IPS DF 4.7 (cell line): ENCODE measurements at regions not wholly inside any gene's neighbourhood (a gene's known extent, or its start where the extent isn't known, plus 50 kb on each side); places are given as distances from the start of the nearest gene placed in this dataset.

ENCODE experiments used
- DNase-seq: peaks from one replicate; pipeline ENCODE4 v3.0.0-alpha.2; 2013; ENCODE audit warnings: low spot score; ENCODE audit errors: extremely low read depth

- no peak for DNase-seq
These were observed 583.0 kb upstream of the MGMT start for GRCh38 chr10:128884033-128884425.

DNA sequence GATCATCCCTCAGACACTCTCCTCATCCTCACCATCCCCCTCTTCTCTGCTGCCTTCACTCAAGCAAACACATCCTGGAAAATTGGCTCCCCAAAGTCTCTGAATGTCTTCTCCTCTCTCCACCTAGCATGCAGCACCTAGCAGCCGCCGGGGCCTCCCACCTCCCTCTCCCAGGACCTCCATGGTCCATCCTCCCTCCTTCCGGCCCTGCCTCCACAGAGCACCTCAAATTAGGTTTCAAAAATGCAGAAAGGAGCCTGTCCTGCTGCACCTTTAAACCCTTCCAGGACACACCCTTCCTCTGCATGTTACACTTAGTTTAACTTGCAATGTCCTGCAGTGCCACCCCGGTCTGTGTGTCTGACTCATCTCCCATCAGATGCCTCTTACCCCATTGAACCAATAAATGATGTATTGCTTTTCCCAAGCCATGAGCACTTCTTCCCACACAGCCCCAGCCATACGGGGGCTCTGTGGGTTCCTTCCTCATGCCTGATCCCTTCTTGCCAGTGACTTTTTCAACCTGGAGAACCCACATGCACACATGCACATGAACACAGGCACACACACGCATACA, 582.5 kb upstream of the MGMT start:
- no peak for DNase-seq

DNA sequence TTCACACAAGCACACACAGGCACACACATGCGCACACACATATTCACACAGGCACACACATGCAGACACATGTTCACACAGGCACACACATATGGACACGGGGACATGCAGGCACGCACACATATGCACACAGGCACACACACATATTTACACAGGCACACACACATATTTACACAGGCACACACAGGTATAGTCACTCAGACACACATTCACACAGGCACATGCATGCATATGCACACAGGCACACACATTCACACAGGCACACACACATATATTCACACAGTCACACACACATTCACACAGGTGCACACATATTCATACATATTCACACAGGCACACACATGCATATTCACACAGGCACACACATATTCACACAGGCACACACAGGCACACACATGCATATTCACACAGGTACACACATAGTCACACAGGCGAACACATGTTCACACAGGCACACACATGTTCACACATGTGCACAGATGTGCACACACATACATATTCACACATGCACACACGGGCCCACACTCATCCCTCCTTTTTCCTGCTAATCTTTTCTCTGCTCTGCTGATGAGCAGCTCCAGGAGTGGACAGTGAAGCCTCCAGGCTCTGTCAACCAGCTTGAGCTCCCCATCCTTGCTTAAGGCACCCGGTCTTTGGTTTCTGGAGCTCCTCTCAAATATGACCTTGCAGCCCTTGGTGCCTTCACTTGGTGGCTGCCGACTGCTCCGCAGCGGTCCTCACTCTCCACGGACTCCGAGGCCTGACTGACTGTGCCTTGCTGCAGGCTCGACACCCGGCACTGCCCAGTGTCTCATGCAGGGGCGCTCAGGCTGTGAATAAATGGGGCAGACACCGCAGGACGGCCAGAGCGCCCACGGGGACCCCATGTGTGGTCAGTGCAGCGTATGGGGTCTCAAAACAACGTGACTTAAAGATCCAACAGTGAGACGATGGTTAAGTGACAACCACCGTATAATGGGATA, 581.2 kb upstream of the MGMT start:
- DNase-seq, result no peak

DNA sequence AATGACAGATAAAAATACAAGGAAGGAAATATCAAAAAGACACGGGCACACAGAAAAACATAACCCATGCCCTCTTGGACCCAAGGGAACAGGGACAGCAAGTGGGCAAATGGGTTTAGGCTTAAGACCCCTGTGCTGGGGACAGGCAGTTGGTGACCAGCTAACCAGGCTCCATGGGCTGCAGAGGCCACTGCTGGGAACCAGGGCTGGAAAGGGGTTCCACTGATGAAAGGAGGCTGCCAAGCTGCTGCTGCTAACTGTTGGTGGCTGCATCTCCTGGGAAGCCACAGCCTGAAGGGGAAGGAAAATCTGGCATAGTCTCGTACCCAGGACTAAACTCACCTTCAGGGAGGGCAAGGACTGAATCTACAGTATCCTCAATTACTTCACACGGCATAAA, 579.2 kb upstream of the MGMT start:
- DNase-seq, result no peak

DNA sequence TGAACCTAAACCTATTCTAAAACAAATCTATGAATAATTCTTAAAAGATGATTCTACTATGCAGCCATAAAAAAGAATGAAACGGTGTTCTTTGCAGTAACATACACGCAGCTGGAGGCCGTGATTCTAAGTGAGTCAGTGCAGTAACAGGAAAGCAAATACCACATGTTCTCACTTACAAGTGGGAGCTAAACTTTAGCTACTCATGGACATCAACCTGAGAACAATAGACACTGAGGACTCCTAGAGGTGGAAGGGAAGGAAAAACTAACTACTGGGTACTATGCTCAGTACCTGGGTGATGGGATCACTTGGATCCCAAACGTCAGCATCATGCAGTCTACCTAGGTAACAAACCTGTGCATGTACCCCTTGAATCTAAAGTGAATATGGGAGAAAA, 575.0 kb upstream of the MGMT start:
- no peak for DNase-seq

DNA sequence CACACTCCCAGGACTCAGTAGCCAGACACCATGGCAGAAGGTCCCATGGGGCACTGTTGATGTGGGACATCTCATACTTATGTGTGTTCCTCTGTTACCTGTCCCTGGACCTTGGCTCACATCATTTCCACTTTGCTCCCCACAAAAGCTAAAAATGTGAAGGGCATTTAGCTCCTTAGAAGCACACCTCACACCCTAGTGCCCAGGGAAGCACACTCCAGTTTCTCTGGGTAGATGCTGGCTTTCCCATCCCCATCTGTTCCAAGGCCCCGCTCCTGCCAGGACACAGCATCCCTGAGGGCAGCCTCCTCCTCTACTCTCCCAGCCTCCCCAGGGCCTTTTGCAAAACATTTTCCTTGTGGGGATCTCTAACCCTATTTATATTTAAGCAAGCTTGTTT, 572.4 kb upstream of the MGMT start:
- no peak for DNase-seq

GRCh38 chr10:128895473-128895872, 571.6 kb upstream of the MGMT start:
- no peak for DNase-seq

DNA sequence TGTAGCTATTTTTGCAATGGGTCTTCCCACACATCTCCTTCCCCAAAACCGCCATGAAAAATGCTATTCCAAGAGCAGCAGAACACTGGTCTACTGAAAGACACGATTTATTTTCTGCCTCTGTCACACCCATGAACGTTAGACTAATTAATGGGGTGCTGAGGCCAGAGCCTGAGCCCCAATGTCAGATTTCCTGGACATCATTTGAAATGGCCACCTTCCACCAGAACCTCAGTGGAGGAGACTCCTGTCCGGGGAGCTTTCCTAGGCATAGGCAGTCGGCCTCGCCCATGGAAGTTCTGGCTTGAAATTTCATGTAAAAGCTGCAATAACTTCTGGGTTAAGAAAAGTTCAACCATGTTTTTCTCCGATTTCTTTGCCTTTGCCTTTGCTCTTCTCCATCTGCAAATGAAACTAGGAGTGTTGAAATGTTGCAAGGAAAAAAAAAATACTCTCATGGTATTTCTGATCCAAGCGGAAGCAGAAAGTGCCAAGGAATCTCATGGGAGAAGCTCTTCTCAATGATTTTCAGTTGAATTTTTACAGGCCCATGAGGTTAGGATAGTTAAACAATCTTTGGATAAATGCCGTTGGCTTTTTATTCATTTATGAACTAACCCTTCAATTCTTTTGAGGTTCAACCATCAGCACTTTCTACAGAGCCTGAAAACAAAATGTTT, 570.8 kb upstream of the MGMT start:
- DNase-seq, result no peak

- no peak for DNase-seq
These were observed 570.1 kb upstream of the MGMT start for GRCh38 chr10:128896963-128897362.

DNA sequence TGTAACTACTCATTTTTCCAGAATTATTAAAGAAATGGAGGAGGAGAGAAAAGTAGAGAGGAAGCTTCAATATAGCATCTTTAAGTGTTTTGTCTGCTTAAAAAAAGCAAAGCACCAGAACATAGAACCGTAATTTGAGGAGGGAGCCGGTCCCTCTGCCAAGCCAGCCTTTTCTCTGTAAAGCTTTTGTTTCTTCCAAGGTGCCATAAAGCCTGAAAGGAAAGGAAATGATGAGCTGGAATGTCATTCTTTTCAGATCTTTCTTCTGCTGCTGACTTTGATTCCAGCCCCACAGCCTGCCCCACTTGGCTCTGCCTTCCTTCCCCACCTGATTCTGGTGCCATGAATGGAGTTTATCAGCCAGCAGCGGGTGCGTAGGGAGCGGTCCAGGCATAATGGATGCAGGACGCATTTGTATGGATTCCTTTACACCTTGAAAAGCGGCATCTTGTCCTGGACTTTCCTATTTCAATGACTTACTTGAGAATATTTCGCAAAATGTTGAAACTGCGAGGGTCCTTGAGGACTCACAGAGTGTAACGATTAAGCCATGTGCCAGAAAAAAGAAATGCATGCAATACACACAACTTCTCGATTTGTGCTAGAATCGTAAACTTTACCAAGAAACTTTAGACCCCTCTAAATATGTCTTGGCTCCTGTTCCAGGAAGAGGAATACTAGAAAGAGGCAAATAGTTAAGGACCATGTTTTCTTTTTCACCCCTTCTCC, 569.5 kb upstream of the MGMT start:
- no peak for DNase-seq

DNA sequence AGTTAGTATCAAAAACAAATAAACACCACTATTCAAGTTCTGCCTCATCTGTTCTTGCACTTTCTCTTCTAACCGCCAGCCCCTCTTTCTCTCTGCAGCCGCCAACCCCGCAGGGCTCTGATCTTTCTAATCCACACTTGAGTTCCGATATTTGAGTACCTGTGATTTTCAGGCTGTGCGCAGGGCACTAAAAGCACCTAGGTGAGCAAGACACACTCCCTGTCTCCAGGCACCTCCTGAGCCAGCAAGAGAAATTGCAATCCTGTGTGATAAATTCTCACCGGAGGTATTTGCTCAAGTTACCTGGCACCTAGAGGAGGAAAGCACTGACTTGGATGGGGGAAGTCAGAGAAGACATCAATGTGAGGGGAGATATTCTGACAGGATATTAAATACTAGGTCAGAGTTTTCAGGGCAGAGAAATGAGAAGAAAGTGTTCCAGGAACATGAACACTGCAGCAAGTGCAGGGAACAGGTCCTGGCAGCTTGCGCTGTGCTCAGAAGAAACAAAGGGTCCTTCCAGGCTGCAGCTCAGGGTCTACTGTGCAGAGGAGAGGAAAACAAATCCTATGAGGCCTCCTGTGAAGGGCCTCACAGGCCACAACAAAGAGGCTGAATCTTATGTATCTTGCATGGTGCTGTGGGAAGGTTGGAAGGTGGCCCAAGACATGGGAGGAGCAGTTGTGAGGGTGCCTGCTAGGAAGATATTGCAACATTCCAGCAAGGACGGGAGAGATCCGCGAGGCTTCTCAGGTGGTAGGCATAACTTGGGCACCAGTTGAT, 568.7 kb upstream of the MGMT start:
- no peak for DNase-seq

GRCh38 chr10:128898916-128899195, 568.2 kb upstream of the MGMT start:
- no peak for DNase-seq

DNA sequence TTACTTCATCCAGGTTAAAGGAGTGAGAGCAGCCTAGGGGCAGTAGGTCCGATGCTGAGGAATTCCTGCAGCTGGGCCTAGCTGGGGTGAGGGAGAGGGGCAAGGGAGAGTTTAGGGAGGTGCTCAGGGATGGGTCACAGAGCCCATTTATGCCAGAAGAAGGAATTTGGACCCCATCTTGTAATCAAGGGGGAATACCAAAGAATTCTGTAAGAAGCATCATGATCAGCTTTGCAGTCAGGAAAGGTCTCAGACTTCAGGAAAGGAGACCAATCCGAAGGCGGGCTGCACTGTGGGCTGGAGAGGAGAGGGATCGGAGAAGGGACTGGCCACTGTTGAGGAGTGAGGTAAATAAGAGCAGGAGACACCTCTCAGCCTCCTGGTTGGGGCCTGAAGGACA, 566.6 kb upstream of the MGMT start:
- no peak for DNase-seq

- no peak for DNase-seq
These were observed 565.8 kb upstream of the MGMT start for GRCh38 chr10:128901236-128901635.

DNA sequence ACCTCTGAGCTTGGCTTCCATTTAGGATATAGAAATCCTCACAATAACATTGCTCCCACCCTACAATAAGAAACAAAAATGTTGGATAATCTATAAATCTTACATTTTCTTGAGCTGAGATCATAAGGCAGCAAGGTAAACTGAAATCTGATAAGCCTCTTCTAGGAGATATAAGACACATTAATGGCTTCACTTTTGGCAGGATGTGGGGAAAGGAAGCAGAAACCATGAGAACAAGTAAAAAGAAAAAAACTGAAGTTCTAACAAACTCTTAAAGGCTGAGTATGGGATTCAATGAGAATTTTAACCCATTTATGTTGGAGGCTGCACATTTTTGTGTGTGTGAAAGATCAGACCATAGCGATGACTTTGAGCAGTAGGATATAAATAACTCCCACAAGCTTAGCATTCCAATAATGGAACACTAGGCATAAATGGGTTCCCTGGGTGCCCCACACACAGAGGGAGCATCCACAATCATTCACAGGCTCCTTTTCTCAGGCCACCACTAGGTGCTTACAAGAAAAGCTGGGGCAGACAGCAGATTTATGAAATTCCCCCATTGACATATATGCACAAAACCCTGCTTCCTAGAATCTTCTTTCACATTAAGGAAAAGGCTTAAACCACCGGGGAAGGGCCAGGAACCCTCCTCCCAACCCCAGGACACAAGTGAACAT, 564.9 kb upstream of the MGMT start:
- no peak for DNase-seq

DNA sequence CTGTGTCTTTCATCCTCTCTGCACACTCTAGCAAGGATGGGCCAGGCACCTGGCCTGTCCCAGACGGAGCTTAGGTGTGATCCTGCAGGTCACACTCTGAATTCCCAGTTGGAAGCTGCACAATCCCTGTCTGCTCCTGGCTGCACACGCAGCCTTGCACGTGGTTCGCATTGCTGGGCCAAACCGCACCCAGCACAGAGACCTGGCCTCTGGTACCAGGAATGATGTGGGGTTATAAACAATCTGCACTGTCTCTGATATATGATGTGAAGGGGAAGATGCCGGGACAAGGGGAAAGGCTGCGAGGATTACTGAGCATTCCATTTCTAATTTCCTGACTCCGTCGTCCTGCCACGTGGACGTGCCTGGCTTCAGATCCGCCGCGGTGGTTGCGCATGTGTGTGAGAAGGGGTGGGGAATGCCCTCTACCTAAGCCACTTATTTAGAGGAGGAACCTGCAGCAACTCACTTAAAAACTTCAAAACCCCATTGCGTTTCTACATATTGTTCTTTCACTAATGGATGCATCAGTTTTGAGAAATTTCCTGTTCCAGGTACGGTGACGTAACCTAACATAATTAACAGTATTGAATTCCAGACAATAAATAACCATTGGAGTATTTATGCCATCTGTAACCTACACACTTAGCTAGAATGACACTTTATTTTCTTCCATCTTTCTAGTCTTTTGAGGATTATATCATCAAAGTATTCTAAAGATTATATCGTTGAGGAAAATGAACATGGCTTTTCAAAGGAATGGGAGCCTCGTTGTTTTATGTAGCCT, 559.7 kb upstream of the MGMT start:
- DNase-seq, result no peak

- no peak for DNase-seq
These were observed 558.9 kb upstream of the MGMT start for GRCh38 chr10:128908099-128908498.

- no peak for DNase-seq
These were observed 558.5 kb upstream of the MGMT start for GRCh38 chr10:128908499-128908898.

- DNase-seq, result no peak
These were observed 554.3 kb upstream of the MGMT start for GRCh38 chr10:128912568-128913311.
